Amygdala (tissue), 56 donors: ENCODE measurements at regions not wholly inside any gene's neighbourhood (a gene's known extent, or its start where the extent isn't known, plus 50 kb on each side); places are given as distances from the start of the nearest gene placed in this dataset.
"Not testable (repeated sequence)": the region's sequence is repeated elsewhere in the genome, so short reads cannot be mapped to it uniquely, and the experiment has no call there.

Experiments
- DNase-seq, 56 donors: peaks; one replicate each; lab custom pipeline; 2025; lab: John Stamatoyannopoulos, UW

DNA sequence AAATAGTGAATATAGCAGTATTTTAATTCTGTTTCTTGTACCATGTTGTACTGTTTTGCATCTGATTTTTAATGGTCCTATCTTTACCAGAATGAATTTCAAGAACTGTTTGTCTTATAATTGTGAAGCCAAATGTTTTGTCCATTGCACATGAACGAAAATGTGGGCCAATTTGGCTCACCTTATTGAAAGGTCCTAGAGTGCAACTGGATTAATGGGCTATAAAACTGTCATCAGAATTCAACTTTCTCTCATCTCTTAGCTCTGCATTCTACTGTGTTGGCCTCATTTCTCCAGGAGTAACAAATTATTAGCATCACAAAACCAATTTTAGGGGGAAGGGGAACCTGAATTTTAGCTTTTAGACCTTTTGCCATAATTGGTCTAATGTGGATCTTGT is 179.4 kb upstream of the NUDT12 start:
- DNase-seq = no peak

DNA sequence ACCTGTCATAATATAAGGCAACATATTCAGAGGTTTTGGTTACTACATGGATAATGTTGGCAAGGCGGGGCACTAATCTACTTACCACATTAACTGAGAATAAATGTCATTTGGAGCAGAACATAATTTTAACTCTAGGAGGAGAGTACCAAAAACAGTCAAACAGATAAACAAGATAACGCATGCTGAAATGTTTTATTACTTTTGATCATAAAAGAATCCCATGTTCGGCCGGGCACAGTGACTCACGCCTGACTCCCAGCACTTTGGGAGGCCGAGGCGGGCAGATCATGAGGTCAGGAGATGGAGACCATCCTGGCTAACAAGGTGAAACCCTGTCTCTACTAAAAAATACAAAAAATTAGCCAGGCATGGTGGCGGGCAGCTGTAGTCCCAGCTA is 173.8 kb upstream of the NUDT12 start:
- DNase-seq = not testable (repeated sequence)

DNA sequence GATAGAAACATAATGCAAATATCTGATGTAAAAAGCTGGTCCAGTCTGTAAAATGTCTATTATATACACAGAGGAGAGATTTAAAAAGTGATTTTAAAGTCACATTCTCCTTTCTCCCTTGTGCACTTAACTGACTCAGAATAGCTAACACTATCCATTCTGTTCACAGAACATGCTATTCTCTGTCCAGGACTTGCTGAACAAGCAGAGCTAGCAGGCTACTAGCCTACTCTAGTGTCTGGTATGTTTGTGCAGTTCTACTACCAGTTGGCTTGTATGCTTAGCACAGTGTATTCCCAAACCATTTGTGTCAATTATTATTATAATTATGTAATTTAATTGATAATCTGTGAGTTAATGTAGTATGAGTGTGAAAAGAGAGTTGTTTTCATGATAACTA is 161.7 kb upstream of the NUDT12 start:
- DNase-seq = no peak

DNA sequence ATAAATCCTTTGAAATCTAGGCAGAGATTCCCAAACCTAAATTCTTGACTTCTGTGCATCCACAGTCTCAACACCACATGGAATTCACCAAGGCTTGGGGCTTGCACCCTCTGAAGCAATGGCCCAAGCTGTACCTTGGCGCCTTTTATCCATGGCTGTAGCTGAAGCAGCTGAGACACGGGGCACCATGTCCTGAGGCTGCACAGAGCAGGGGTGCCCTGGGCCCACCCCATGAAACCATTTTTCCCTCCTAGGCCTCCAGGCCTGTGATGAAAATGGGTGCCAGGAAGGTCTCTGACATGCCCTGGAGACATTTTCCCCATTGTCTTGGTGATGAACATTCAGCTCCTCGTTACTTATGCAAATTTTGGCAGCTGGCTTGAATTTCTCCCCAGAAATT is 158.6 kb upstream of the NUDT12 start:
- DNase-seq = no peak

DNA sequence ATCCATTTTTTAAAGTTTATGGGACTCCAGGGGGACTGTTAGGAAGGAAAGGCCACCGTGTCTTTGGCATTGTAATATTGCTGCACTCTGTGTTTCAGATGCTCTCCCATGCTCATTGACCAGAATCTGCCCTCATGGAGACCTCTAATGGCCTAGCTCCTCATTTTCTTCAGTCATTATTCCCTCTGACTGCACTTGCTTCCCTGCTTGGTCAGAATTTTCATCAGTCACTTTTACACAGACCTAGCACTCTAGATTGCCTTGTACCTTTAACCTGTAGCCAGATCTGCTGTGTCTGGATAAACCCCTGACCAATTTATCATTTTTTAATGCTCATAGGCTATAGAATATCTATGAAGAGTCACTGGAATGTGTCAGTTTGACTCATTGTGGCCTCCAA is 155.5 kb upstream of the NUDT12 start:
- no peak for DNase-seq

DNA sequence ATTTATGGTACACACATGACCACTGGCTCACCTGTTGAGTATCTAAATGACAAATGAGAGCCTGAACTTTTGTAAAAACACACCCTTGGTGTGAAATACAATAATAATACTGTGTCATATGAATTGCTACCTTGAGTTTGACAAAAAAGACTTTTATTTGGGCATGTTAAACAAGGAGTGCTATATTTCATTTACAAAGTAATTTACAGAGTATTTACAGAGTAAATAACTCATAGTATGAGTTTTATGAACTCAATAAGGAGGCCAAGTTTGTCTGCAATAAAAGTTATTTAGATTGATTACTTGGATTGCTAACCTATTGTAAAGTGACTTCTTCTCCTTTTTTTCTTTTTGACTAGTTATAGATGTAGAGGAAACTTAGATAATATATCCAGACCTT is 146.0 kb upstream of the NUDT12 start:
- DNase-seq = no peak

DNA sequence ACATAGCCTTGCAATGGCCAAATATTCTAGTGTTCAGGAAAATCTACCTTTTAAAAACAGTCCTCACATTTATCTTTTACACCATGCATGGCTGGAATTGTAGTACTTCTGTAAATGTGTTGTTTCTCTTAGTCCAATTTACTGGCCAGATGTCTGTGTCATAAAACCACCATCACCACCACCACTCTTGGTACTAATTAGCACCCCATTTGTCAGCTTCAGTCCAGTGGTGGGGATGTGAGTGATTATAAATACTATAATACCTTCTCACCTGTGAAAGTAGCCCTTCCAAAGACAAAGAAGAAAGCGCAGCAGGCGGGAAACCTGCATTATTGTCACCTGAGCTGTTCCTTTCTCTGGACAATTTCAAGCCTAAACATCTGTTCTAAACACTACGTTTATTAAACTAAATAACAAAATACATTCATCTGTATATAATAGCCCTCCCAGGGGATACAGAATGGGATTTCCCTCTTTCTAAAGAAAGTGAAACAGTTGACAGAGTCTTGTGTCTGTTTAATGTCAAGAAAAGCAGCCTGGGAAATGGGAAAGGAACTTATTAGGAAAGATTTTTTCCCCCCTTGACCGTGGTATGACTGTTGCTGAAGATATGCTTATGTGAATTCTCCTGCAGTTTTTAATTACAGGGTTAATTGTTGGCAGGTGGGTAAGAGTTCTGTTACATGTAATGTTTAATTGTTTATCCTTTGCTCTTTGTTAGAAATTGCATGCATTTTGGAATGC is 144.5 kb upstream of the NUDT12 start:
- no peak for DNase-seq

DNA sequence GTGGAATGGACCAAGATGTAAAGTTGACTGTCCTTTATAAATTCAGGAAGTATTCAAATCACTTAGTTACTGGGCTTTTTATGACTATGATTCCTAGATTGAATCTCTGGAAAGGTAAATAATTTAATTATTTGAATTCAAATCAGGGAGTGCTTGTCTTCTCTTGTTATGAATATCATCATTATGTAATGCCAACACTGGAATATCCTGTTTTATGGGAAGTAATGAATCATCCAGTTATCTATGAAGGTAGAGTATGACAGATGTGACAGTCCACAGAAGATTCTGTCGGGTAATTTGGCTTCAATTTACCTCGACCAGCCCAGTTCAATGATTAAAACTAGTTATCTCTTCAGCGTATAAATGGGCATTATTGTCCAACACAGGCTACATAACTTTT is 141.0 kb upstream of the NUDT12 start:
- DNase-seq = no peak

DNA sequence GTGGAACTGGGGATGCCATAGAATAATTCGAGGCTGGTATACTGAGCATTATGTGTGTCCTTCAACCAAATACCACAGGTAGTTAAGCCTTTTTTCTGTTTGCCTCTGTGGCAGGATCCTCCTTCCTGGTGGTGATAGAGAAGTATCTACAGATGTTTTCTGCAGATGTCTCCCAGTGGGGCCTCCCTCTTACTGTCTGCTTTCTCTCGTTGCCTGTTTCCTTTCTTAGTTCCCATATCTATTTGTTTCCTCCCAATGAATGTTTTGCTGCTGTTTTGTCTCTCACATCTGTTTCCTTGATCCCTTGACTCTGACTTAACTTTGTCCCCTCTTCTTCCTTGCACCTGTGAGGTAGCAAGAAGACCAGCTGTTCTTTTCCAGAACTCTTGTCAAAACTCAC is 130.9 kb upstream of the NUDT12 start:
- no peak for DNase-seq

DNA sequence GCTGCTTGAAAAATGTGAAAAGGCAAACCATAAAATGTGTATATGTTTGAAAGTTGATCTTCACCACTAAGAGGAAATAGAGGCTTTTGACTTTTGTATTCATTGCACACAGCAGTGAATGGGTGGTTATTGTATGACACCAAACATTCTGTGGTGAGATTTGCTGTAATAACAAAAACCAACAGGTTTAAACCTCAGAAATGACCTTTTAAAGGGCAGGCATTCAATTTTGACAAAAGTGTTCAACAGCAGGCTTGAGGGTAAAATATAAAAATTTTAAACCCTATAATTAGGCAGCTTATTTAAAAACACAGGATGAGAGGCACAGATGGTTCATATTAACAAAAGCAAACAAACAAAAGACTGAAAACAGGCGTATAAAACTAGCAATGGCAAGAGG is 128.1 kb upstream of the NUDT12 start:
- DNase-seq = no peak

DNA sequence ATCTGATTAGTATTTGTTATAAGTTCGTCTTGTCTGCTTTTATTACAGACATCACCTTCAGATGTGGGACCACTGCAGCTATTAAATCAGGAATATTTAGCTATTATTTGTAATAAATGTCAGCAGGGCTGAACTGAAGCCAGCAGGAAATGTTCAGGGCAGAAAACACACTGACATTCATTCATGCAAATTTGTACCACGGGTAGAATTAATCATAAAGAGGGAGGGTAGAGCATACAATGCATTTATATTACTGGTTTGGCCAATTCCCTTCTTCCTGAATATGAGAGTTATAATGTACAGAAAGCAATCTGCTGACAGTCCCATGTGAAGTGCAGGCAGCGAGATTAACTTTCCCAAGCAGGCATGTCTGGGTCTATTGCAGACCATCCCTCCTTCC is 117.3 kb upstream of the NUDT12 start:
- no peak for DNase-seq

DNA sequence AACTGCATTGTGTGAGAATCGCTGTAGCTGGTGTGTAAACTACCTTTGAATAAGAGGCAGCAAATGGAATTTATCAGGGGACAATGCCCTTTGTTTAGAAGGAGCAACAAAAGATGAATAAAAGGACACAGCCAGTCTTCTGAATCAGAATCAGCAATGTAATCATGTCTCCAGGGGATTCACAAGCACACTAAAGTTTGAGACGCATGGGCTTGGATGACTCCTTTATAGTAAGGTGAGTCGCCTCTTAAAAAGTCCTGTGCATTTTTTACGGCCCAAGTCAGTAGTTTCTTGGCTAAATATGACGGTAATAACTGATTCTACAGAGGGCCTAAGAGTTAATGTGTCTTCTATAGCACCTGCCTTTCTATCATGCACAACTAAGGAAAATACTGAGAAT is 113.6 kb upstream of the NUDT12 start:
- not testable (repeated sequence) for DNase-seq

DNA sequence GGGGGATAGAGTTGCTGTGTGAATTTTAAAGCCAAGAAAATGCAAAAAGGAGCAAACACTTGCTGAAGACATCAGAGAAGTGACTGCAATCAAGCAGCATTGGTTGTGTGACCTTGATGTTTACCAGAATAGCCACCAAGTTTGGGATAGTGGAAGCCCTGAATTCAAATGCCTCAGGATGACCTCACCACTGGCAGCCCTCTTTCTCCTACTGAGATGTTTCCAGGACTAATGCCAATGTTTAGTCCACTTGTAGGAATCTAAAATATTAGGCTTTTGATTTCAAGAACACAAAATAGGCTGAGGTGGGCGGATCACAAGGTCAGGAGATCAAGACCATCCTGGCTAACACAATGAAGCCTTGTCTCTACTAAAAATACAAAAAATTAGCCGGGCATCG is 112.2 kb upstream of the NUDT12 start:
- DNase-seq = no peak

DNA sequence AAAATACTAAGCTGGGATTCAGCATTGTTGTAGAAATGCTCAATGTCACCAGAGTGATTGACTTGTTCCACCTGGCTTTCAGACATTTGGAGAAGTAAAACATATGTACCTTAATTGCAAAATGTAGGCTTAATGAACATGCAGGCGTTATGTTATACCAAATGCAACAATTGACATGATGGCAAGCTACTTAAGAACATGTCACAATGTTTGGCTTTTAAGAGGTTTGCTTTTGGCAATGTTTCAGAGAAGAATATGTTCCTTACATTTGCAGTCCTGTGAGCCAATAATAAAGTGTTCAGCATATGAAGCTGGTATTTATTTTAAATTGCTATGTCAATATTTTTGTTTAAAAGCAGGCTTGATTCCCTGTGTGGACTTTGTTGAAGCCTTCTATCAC is 111.7 kb upstream of the NUDT12 start:
- DNase-seq = no peak

DNA sequence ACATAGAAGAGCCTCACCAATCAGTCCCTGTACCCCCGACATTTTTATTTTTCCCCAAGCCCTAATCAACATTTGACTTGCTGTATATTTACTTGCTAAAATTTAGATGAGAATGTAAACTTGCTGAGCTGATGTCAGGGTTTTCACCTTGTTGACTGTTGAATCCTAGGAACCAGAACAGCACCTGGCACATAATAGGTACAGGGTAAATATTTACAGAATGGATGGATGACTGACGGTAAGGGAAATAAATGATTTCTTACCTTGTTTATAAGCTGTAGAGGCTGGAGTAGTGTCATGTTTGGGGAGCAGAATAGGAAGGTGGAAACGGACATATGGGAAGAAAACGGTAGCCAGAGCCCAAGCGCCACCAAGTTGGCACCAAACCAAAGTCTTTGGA is 107.0 kb upstream of the NUDT12 start:
- DNase-seq = no peak

DNA sequence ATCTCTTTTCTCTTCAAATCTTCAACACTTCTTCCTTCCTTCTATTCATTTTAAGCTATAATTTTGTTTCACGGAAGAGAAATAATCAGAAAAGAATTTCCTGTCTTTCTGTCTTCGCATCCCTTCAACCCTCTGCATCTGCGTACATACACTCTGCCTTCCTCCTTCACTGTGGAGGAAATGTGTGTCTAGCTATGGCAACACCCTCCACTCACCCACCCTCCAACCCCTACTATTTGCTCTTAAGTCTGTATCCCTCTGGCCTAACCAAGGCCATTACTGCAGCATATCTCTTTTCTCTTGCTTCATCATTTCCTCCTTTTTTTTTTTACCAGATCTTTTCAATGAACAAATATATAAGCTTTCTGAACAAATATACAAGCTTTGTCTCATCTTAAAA is 105.7 kb upstream of the NUDT12 start:
- no peak for DNase-seq

DNA sequence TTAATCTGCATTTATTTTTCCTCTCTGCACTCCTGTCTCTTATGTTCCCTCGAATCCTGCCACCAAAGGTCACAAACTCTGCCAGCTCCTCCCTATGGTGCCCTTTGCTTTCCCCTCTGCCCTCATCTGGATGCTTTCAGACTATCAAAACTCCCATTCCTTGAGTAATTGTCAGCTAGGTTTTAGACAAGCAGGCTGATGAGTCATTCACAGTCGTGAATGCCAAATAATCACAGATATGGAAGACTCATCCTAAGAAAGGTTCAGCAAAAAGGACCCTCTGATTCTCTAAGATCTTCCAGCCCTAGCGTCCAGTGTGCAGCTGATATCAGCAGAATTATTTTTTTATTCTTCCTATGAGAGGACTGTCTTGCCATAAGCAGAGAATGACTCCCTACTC is 104.5 kb upstream of the NUDT12 start:
- DNase-seq = no peak

DNA sequence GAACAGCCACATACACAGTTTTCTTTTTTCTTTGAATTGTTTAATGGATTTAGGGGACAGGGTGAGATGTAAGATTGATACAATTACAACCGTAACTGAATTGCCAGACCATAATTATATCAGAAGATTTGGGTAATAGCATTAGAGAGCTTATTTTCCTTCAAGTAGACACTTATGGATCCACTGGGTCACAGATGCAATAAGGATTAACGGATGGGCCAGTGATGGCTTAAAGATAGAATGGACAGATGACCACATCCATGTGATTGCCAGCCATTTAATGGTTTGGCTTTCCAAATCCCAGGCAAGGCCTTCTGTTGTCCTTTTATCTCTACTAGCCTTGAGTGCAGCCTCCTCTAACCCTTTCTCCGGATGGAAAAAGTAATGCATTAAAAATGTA is 94.7 kb upstream of the NUDT12 start:
- DNase-seq = no peak

DNA sequence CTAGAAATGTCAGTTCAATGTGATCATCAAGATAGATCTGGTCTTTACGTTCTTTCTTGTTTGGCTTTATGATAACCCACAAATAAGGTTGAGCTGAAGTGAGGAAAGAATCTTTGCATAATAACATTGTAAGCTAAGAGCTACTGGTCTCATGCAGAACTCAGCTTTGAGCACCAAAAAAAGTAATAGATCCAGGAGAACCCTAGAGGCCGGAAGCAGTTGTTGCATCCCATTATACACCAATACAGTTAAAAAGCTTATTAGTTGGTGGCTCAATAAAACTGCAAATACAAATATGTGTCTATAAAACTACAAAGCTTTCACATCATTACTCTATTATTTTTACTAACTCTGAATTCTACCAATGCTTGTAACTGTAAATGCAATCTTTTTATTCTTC is 85.5 kb upstream of the NUDT12 start:
- DNase-seq = no peak

DNA sequence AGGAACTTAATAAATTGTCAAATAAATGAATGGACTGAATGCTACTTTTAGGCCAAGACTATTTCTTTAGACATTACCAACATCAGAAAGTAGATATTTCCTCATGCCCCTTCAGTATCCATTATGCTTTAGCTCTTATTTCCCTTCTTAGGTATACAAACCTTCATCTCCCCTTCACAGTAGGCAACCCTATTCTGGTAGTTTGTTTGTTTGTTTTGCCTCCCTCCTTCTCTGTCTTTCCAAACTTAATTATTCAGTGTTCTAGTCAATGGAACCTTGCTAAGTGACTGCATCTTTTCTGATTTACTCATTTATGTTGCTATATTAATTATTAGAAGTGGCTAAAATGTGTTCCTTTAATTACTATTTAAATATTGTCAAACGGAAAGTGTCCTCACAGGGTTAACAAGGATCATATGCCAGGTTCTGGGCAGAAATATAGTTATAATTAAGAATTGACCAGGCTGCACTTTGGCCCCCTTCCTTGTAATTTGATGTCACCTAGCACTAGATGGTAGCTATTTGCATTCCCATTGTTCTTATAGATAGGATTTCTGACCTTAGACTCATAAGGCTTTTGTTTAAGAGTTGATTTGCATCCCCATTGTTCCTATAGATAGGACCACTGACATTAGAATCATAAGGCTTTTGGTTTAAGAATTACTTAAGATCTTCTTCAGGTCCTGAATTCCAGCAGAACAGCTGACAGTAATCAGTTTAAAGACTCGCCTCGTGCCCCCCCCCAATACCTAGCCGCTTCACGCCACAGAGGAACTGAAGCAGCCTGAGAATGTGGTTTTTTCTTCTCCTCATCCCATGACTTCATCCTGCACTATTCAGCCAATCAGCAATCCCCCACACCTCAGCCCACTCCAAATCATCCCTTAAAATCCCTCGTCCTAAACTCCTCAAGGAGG is 84.4 kb upstream of the NUDT12 start:
- no peak for DNase-seq

DNA sequence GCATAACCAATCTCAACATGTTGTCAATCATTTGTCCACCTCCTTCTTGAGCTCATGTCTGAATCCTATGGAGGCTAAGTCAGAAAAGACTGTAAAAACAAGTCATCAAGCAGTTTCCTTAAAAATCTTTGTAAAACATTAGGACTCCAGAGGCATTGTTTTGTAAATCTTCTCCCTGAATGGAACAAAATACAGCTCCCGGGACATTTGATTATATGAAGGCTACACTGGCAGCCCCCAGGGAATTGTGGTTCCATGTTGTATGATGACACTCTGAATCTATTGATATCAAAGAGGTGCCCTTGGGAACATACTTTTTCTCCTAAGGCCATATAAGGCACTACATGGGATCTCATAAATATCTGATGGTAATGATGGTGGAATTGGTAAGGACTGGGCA is 83.2 kb upstream of the NUDT12 start:
- no peak for DNase-seq

DNA sequence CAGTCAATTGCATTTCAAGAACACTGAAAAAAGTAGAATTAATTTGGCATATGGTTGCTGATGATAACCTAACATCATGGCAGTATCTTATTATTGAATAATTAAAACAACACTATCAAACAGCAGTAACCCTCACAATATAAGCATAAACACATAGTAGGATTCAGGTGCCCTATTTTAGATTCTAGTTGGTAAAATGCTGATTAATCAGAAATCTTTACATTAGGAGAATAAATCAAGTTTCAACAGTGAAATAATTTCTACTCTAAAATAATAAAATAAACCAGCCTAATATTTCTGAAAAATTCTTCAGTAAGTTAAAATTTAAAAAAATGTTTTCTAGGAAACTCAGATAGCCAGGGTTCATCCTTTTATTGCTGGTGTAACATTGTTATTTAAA is 76.4 kb upstream of the NUDT12 start:
- DNase-seq = no peak
